Esophagus muscularis mucosa (tissue), 4 donors: ENCODE measurements at regions not wholly inside any gene's neighbourhood (a gene's known extent, or its start where the extent isn't known, plus 50 kb on each side); places are given as distances from the start of the nearest gene placed in this dataset.

ENCODE experiments used
- DNase-seq: peaks from one replicate; pipeline ENCODE4 v3.0.0-alpha.2; 2017; ENCODE audit errors: extremely low spot score
- H3K27ac ChIP-seq, 4 donors: fragments of 200-600 bp; sonication (generic); replicated peaks in 1 of 4; 1 replicate in 3 of 4; 2 replicates in 1 of 4; pipeline ENCODE4 v1.5.1; 2016 to 2019; ENCODE audit warnings: mild to moderate bottlenecking in 1 of 4
- H3K27me3 ChIP-seq, 4 donors: fragments of 200-600 bp; sonication (generic); one replicate each; pipeline versions ENCODE4 v1.5.1 to v1.6.0; 2016 to 2019
- H3K36me3 ChIP-seq, 4 donors: fragments of 200-600 bp; sonication (generic); one replicate each; pipeline ENCODE4 v1.5.1; 2016 to 2019
- H3K4me1 ChIP-seq, 4 donors: fragments of 200-600 bp; sonication (generic); one replicate each; pipeline ENCODE4 v1.5.1; 2016 to 2019
- H3K4me3 ChIP-seq, 4 donors: fragments of 200-600 bp; sonication (generic); 1 replicate in 2 of 4; 2 replicates in 2 of 4; pipeline ENCODE4 v1.5.1; 2016 to 2019; ENCODE audit warnings: mild to moderate bottlenecking in 4 of 4, moderate library complexity in 1 of 4
- H3K9me3 ChIP-seq, 4 donors: fragments of 200-600 bp; sonication (generic); 1 replicate in 3 of 4; 2 replicates in 1 of 4; pipeline ENCODE4 v1.5.1; 2016 to 2019
- CTCF ChIP-seq, 3 experiments: fragments of 200-600 bp in 2 of 3; fragments of 450-650 bp in 1 of 3; sonication (generic) in 2 of 3; IDR thresholded peaks; one replicate each; pipeline ENCODE4 v1.5.1; 2017 to 2019; ENCODE audit warnings: antibody characterized with exemption in 3 of 3, mild to moderate bottlenecking in 2 of 3, moderate library complexity in 1 of 3
- EP300 ChIP-seq: sonication (generic); formaldehyde crosslinking; IDR thresholded peaks from one replicate; pipeline ENCODE4 v1.6.1; 2017; ENCODE audit warnings: antibody characterized with exemption
- POLR2A ChIP-seq: fragments of 450-650 bp; IDR thresholded peaks from one replicate; pipeline ENCODE4 v1.6.1; 2017; ENCODE audit warnings: antibody characterized with exemption, moderate library complexity, mild to moderate bottlenecking, low read depth
- POLR2AphosphoS5 ChIP-seq, 2 donors: sonication (generic); formaldehyde crosslinking; IDR thresholded peaks; one replicate each; pipeline ENCODE4 v1.6.1; 2017; ENCODE audit warnings: antibody characterized with exemption in 2 of 2
- WGBS: methylation state at CpG from one replicate; pipeline ENCODE4 v1.1.5; 2018; 5-methylcytosine and 5-hydroxymethylcytosine counted together
- intact Hi-C: fragments of 100-400 bp; cut with DNase I; formaldehyde crosslinking; loops from one replicate; pipeline ENCODE4 v1.15.1; 2023

- 75% methylated on average over 1 of the region's 1 CpG for WGBS
- intact Hi-C loops = no loop called here
- TF ChIP-seq POLR2AphosphoS5 (IDR thresholded peaks at IDR 0.05) (no peak), CTCF (IDR thresholded peaks at IDR 0.05) (no peak), POLR2A (no peak), EP300 (no peak)
- Histone ChIP-seq H3K27me3 (no peaks in the 10 kb centered on the region), H3K27ac (no peak overlapping the region), H3K4me1 (no peaks in the 10 kb centered on the region), H3K4me3 (no peak overlapping the region), H3K9me3 (no peaks in the 10 kb centered on the region), H3K36me3 (no peaks in the 10 kb centered on the region)
- DNase-seq = no peak
Observed at GRCh38 chr2:22600999-22601398, 784.0 kb upstream of the KLHL29 start.

GRCh38 chr2:22604136-22604535, 780.8 kb upstream of the KLHL29 start:
- Histone ChIP-seq H3K27me3 (no peaks in the 10 kb centered on the region), H3K4me3 (no peak overlapping the region), H3K9me3 (no peaks in the 10 kb centered on the region), H3K36me3 (no peaks in the 10 kb centered on the region), H3K27ac (no peak overlapping the region), H3K4me1 (no peaks in the 10 kb centered on the region)
- WGBS = 78% methylated on average over 4 of the region's 4 CpGs
- no peak for DNase-seq
- intact Hi-C loops = no loop called here
- TF ChIP-seq EP300 = no peak
- no peak for TF ChIP-seq POLR2A
- TF ChIP-seq CTCF (IDR thresholded peaks at IDR 0.05) = no peak
- no peak for TF ChIP-seq POLR2AphosphoS5 (IDR thresholded peaks at IDR 0.05)

GRCh38 chr2:22616031-22616430, 768.9 kb upstream of the KLHL29 start:
- no peak overlapping the region for H3K4me3 ChIP-seq

GRCh38 chr2:22623620-22624019, 761.4 kb upstream of the KLHL29 start:
- no peak for TF ChIP-seq CTCF (IDR thresholded peaks at IDR 0.05)
- Histone ChIP-seq H3K36me3 (no peaks in the 10 kb centered on the region), H3K9me3 (no peaks in the 10 kb centered on the region), H3K4me1 (peaks cover 0 to 8% (median 2%) of the 10 kb centered on the region in 4 donors), H3K27ac (no peak overlapping the region), H3K27me3 (no peaks in the 10 kb centered on the region), H3K4me3 (no peak overlapping the region)
- intact Hi-C loops = no loop called here
- 73% methylated on average over 3 of the region's 3 CpGs for WGBS
- no peak for DNase-seq

More at GRCh38 chr2:22616031-22616430, 768.9 kb upstream of the KLHL29 start:
- no peaks in the 10 kb centered on the region for H3K4me1 ChIP-seq
- H3K27ac ChIP-seq = no peak overlapping the region
- DNase-seq = no peak
- no peaks in the 10 kb centered on the region for H3K36me3 ChIP-seq
- intact Hi-C loops = no loop called here
- no peaks in the 10 kb centered on the region for H3K27me3 ChIP-seq
- no peaks in the 10 kb centered on the region for H3K9me3 ChIP-seq
- TF ChIP-seq POLR2AphosphoS5 (IDR thresholded peaks at IDR 0.05) (no peak), POLR2A (no peak), CTCF (IDR thresholded peaks at IDR 0.05) (no peak), EP300 (no peak)
- 83% methylated on average over 3 of the region's 3 CpGs for WGBS

- no peak overlapping the region for H3K27ac ChIP-seq
- H3K36me3 ChIP-seq = no peaks in the 10 kb centered on the region
- TF ChIP-seq EP300 (no peak), CTCF (IDR thresholded peaks at IDR 0.05) (no peak), POLR2A (no peak), POLR2AphosphoS5 (IDR thresholded peaks at IDR 0.05) (no peak)
- 63% methylated on average over 2 of the region's 2 CpGs for WGBS
- H3K4me1 ChIP-seq = peaks cover 0 to 11% (median 2%) of the 10 kb centered on the region in 4 donors
- no peak for DNase-seq
- H3K9me3 ChIP-seq = no peaks in the 10 kb centered on the region
- H3K27me3 ChIP-seq = no peaks in the 10 kb centered on the region
- intact Hi-C loops = no loop called here
- no peak overlapping the region for H3K4me3 ChIP-seq
Observed at GRCh38 chr2:22626621-22627020, 758.4 kb upstream of the KLHL29 start.
